ENCODE measurements at regions not wholly inside any gene's neighbourhood (a gene's known extent, or its start where the extent isn't known, plus 50 kb on each side); places are given as distances from the start of the nearest gene placed in this dataset.
"Not testable (repeated sequence)": the region's sequence is repeated elsewhere in the genome, so short reads cannot be mapped to it uniquely, and the experiment has no call there.

DNA sequence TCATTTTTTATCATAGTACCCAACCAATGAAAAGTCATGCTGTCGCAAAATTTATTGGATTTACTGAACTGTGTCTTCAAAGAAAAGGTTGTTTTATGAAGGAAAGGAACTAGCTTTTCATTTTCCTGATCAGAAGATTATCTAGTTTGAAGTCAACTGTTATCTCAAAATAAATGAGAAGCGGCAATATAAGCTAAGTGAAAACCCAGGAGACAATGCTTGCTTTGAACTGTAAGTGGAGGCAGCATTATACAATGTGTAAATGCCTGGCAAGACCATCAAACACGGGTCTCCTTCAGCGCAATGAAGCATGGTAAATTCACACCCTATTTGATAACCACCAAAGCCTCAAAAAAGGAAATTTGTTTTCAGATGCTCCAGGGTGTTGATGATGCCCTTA lies 134.4 kb upstream of the PTBP2 start:
- TF ChIP-seq, protein P1, sequence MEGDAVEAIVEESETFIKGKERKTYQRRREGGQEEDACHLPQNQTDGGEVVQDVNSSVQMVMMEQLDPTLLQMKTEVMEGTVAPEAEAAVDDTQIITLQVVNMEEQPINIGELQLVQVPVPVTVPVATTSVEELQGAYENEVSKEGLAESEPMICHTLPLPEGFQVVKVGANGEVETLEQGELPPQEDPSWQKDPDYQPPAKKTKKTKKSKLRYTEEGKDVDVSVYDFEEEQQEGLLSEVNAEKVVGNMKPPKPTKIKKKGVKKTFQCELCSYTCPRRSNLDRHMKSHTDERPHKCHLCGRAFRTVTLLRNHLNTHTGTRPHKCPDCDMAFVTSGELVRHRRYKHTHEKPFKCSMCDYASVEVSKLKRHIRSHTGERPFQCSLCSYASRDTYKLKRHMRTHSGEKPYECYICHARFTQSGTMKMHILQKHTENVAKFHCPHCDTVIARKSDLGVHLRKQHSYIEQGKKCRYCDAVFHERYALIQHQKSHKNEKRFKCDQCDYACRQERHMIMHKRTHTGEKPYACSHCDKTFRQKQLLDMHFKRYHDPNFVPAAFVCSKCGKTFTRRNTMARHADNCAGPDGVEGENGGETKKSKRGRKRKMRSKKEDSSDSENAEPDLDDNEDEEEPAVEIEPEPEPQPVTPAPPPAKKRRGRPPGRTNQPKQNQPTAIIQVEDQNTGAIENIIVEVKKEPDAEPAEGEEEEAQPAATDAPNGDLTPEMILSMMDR (IDR thresholded peaks at IDR 0.05; ENCODE audit: control extremely low read depth, extremely low read depth, low read depth, missing control alignments) = no peak
- ChIA-PET CTCF (no interaction called here), POLR2A (no interaction called here)
- DNase-seq (ENCODE audit: extremely low spot score) = no peak

DNA sequence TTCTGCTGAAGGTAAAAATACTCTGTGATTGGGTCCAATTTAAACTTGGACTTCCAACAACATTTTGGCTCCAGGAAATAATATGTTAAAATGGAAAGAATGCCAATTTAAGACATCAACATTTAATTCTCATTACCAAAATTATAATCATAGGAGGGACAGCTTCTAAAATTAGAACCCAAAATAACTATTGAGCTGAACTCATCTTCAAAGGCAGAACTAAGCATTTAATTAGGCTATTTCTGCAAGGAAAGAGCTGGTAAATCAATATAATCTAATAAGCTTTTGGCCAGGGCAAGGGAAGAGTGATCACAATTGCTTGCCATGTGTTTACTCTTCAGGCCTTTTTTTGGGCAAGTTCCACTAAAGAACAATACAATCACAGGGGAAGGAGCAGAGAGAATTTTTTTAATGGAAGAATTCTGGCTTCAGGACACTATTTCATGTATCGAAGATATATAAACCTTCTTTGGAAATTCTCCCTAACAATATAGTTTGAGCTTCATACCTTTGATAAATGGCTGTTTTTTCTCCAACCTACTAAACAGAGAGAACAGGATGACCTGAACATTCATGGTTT lies 133.1 kb upstream of the PTBP2 start:
- TF ChIP-seq, protein P1 (IDR thresholded peaks at IDR 0.05; ENCODE audit: control extremely low read depth, extremely low read depth, low read depth, missing control alignments) = no peak
- ChIA-PET POLR2A (no interaction called here), CTCF (interaction anchor here (1.2 kb wide), 1 partner anchor 9 kb away, joined by 3 read pairs; no protein-coding TSS in a partner anchor)
- no peak for DNase-seq (ENCODE audit: extremely low spot score)

DNA sequence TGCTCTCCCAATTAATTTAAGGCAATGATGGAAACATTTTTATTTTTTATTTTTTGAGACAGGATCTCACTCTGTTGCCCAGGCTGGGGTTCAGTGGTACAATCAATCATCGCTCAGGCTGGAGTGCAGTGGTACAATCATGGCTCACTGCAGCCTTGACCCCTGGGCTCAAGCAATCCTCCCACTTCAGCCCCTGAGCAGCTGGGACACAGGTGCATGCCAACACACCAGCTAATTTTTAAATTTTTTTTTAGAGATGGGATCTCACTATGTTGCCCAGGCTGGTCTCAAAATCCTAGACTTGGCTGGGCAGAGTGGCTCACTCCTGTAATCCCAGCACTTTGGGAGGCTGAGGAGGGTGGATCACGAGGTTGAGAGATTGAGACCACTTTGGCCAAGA lies 126.1 kb upstream of the PTBP2 start:
- DNase-seq (ENCODE audit: extremely low spot score); POLR2A ChIA-PET: not testable (repeated sequence)
- CTCF ChIA-PET = interaction anchor here (1.3 to 1.7 kb wide), 5 partner anchors 10 to 33 kb away, joined by 3 to 6 read pairs (median 4); no protein-coding TSS in a partner anchor

DNA sequence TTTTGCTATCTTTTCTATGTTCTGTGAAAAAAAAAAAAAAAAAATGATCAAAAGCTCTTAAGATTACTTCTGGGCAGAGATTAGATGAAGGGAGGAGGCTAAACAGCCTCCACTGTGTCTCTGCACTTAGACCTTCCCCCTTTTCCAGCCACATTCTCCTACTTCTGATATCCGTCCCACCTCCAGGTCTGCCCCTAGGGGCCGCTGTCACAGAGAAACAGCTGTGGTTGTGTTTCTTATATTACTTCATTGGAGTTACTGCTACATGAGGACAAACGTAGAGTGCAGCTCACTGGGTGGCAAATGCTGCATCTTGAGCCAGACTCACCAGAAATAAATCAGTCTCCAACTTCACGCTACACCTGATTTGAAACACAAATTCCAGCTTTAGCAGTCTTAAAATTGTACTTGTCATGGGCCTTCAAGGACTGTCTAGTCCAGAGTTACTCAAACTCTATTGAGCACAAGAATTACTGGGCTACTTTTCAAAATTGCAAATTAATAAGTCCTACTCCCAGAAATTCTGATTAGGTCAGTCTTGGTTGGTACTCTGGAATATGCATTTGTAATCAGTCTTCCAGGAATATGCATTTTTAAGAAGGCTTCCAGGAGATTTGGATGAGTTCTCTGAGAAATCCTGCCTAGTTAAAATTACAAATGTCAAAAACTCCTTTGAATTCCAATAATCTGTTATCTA lies 125.2 kb upstream of the PTBP2 start:
- POLR2A ChIA-PET = no interaction called here
- DNase-seq (ENCODE audit: extremely low spot score) = peak; percentile 36

GRCh38 chr1:96597218-96597617 lies 124.4 kb upstream of the PTBP2 start:
- TF ChIP-seq, protein P1 (IDR thresholded peaks at IDR 0.05; ENCODE audit: control extremely low read depth, extremely low read depth, low read depth, missing control alignments) = no peak
- DNase-seq (ENCODE audit: extremely low spot score) = no peak
- ChIA-PET CTCF (interaction anchor here (0.7 to 1.6 kb wide), 2 partner anchors 8 to 27 kb away, joined by 3 to 4 read pairs; no protein-coding TSS in a partner anchor), POLR2A (no interaction called here)

More for the DNA sequence above, 125.2 kb upstream of the PTBP2 start:
- TF ChIP-seq, protein P1 (IDR thresholded peaks at IDR 0.05; ENCODE audit: control extremely low read depth, extremely low read depth, low read depth, missing control alignments) = peak; percentile 50
- CTCF ChIA-PET = interaction anchor here (0.9 to 1.7 kb wide), 5 partner anchors 9 to 33 kb away, joined by 3 to 5 read pairs (median 3); no protein-coding TSS in a partner anchor

DNA sequence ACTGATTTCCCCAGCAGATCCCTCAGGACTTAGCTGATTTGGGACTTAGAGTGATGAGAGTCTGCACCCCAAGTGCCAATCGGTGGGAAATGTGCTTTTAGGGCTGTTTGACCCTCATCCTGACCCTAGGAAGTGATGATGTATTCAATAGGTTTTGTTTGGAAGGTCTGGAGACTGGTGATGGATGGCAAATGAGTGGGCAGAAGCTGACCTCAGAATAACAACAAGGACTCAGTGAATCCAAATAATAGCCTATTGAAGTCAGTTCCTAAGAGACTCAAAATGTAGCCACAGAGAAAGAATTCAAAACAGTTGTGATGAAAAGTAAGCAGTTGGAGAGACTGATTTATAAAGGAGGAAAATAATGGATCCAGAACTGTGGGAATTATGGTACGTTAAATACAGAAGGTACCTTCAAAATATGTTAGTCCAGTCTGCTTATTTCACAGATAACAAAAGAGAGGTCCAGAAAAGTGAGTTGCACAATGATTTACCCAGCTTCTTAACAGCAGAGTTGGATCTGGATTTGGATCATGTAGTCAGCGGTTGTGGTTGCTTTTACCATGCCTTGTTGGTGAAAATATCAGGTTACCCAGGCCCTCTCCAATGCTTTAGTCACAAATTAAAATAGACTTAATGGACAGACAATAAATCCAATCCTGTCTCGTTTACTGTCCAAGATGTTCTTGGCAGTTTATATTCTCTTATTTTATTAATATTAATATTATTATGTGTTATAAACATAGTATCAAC lies 123.0 kb upstream of the PTBP2 start:
- DNase-seq (ENCODE audit: extremely low spot score) = no peak
- POLR2A ChIA-PET = no interaction called here
- TF ChIP-seq, protein P1 (IDR thresholded peaks at IDR 0.05; ENCODE audit: control extremely low read depth, extremely low read depth, low read depth, missing control alignments) = no peak
- CTCF ChIA-PET = no interaction called here

DNA sequence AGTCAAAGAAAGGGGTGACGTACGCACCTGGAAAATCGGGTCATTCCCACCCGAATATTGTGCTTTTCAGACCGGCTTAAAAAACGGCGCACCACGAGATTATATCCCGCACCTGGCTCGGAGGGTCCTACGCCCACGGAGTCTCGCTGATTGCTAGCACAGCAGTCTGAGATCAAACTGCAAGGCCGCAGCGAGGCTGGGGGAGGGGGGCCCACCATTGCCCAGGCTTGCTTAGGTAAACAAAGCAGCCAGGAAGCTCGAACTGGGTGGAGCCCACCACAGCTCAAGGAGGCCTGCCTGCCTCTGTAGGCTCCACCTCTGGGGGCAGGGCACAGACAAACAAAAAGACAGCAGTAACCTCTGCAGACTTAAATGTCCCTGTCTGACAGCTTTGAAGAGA lies 117.0 kb upstream of the PTBP2 start:
- CTCF ChIA-PET = interaction anchor here (1.3 kb wide), 1 partner anchor 8 kb away, joined by 3 read pairs; no protein-coding TSS in a partner anchor
- DNase-seq (ENCODE audit: extremely low spot score); POLR2A ChIA-PET: not testable (repeated sequence)

DNA sequence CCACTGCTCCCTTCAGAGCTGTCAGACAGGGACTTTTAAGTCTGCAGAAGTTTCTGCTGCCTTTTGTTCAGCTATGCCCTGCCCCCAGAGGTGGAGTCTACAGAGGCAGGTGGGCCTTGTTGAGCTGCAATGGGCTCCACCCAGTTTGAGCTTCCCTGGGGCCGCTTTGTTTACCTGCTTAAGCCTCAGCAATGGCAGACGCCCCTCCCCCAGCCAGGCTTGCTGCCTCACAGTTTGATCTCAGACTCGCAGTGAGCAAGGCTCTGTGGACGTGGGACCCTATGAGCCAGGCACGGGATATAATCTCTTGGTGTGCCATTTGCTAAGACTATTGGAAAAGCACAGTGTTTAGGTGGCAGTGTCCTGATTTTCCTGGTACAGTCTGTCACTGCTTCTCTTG lies 104.2 kb upstream of the PTBP2 start:
- DNase-seq (ENCODE audit: extremely low spot score); POLR2A ChIA-PET: not testable (repeated sequence)
- CTCF ChIA-PET = interaction anchor here (1.3 kb wide), 1 partner anchor 13 kb away, joined by 4 read pairs; no protein-coding TSS in a partner anchor

Measured in GM10248 (cell line).